LNCaP clone FGC (cell line): ENCODE measurements at regions not wholly inside any gene's neighbourhood (a gene's known extent, or its start where the extent isn't known, plus 50 kb on each side); places are given as distances from the start of the nearest gene placed in this dataset.
"Not testable (repeated sequence)": the region's sequence is repeated elsewhere in the genome, so short reads cannot be mapped to it uniquely, and the experiment has no call there.

Experiments
- DNase-seq: peaks from one replicate; pipeline ENCODE4 v3.0.0-alpha.2; 2011; ENCODE audit warnings: low read depth
- H3K4me3 ChIP-seq: 2 replicates; pipeline ENCODE4 v1.5.1; 2011; ENCODE audit warnings: mild to moderate bottlenecking, low read depth, low read length, control low read depth
- CTCF ChIP-seq: IDR thresholded peaks from 2 replicates; pipeline ENCODE4 v1.5.1; 2012; ENCODE audit warnings: mild to moderate bottlenecking; ENCODE audit not compliant: control insufficient read depth, insufficient read depth; ENCODE audit errors: extremely low read depth

- H3K4me3 ChIP-seq = no peak overlapping the region
- TF ChIP-seq CTCF = no peak
- DNase-seq = no peak
These were observed 312.0 kb upstream of the RPS23 start for GRCh38 chr5:82590112-82590511.

GRCh38 chr5:82586661-82587310 lies 308.6 kb upstream of the RPS23 start:
- no peak for TF ChIP-seq CTCF
- H3K4me3 ChIP-seq = no peak overlapping the region
- no peak for DNase-seq

- TF ChIP-seq CTCF = no peak
- H3K4me3 ChIP-seq = no peak overlapping the region
- no peak for DNase-seq
These were observed 308.0 kb upstream of the RPS23 start for GRCh38 chr5:82586181-82586580.

GRCh38 chr5:82584631-82585030 lies 306.5 kb upstream of the RPS23 start:
- TF ChIP-seq CTCF = no peak
- DNase-seq = no peak
- no peak overlapping the region for H3K4me3 ChIP-seq

GRCh38 chr5:82583331-82583730 lies 305.2 kb upstream of the RPS23 start:
- not testable (repeated sequence) for H3K4me3 ChIP-seq, DNase-seq

GRCh38 chr5:82564963-82565362 lies 286.8 kb upstream of the RPS23 start:
- TF ChIP-seq CTCF = no peak
- no peak overlapping the region for H3K4me3 ChIP-seq
- DNase-seq = no peak

- no peak for DNase-seq
- H3K4me3 ChIP-seq = no peak overlapping the region
- TF ChIP-seq CTCF = no peak
These were observed 285.6 kb upstream of the RPS23 start for GRCh38 chr5:82563745-82564144.

GRCh38 chr5:82562696-82563240 lies 284.6 kb upstream of the RPS23 start:
- TF ChIP-seq CTCF = no peak

More at GRCh38 chr5:82562696-82563240, 284.6 kb upstream of the RPS23 start:
- no peak for DNase-seq
- H3K4me3 ChIP-seq = no peak overlapping the region
